Memory B cell (primary cell): ENCODE measurements at regions not wholly inside any gene's neighbourhood (a gene's known extent, or its start where the extent isn't known, plus 50 kb on each side); places are given as distances from the start of the nearest gene placed in this dataset.

Experiments
- ATAC-seq: fragments of 150-1000 bp; cut with Tn5 transposase; 2 replicates; pipeline ENCODE4 v1.10.0; 2021; ENCODE audit warnings: low read depth, mild to moderate bottlenecking, moderate library complexity
- DNase-seq, 2 donors: peaks; one replicate each; pipeline ENCODE4 v3.0.0; 2022; ENCODE audit warnings: low spot score in 2 of 2
- H3K27ac Mint-ChIP-seq: one replicate; pipeline ENCODE4 v1.8.0; 2022; ENCODE audit warnings: mild to moderate bottlenecking, moderate library complexity, mixed read lengths
- H3K27me3 Mint-ChIP-seq: one replicate; pipeline ENCODE4 v1.8.0; 2022; ENCODE audit warnings: mixed read lengths
- H3K36me3 Mint-ChIP-seq: one replicate; pipeline ENCODE4 v1.8.0; 2022; ENCODE audit warnings: mild to moderate bottlenecking, mixed read lengths
- H3K4me1 Mint-ChIP-seq: one replicate; pipeline ENCODE4 v1.8.0; 2022; ENCODE audit warnings: mixed read lengths
- H3K4me3 Mint-ChIP-seq: one replicate; pipeline ENCODE4 v1.8.0; 2022; ENCODE audit warnings: mild to moderate bottlenecking, moderate library complexity, mixed read lengths
- H3K9me3 Mint-ChIP-seq: one replicate; pipeline ENCODE4 v1.8.0; 2022; ENCODE audit warnings: mixed read lengths

DNA sequence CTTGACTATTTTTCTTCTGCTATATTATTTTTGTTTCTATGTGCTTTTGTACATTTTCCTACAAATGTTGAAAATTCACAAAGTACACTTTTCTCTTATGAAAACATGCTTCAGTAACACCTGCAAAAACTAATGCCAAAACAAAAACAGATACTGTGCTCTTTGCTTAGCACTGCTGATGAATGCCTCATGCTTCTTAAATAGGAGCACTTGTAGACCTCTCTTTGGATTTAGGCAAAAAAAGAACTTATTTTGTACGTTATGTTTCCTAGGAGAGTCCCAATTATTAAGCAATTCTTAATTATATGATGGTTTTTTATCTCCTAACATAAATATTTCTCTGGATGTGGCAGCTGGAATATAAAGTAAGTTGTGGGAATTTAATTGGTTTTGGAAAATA is 285.0 kb upstream of the ARSJ start:
- Mint-ChIP-seq H3K27me3 (no peaks in the 10 kb centered on the region), H3K9me3 (no peaks in the 10 kb centered on the region)
- no peak for ATAC-seq

DNA sequence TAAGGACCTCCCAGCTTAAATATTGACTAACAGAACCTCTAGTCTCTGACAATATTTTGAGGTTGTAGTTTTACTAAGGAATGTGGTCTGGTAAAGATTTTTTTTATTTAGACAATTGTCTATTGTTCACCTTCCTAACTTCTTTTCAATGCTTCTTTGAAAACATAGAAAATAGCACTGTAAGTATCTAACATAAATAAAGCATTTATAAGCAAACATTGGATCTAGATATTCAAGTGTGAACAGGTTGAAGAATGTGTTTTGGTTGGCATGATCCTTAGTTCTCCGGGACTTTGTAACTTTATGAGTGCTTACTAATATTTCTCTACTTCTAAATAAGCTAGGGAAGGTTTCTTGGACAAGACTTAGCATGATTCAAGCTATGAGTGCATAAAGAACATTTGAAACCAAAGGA is 285.4 kb upstream of the ARSJ start:
- Mint-ChIP-seq H3K36me3 (no peaks in the 10 kb centered on the region), H3K27ac (no peak overlapping the region), H3K4me1 (no peaks in the 10 kb centered on the region), H3K9me3 (no peaks in the 10 kb centered on the region), H3K4me3 (no peak overlapping the region), H3K27me3 (no peaks in the 10 kb centered on the region)
- ATAC-seq = no peak
- DNase-seq = no peak

More for the DNA sequence above, 285.0 kb upstream of the ARSJ start:
- Mint-ChIP-seq H3K4me3 (no peak overlapping the region), H3K27ac (no peak overlapping the region), H3K4me1 (no peaks in the 10 kb centered on the region), H3K36me3 (no peaks in the 10 kb centered on the region)
- DNase-seq = no peak

DNA sequence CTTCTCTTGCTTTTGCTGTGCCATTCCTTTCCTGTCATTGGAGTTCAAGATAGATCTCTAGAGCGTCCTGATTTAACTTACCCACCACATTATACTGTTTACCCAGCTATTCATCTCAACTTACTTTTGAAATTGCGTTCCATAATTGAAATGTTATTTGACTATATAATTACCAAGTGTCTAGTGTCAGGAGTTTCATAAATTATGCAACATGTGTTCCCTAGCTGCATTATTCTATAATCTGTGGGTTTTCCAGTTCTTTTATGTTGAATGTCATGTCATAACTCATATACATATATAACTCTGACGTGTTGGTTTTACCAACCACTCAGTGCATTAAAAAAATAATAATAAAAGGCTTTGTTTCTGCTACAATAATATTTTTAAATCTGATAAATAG is 285.9 kb upstream of the ARSJ start:
- Mint-ChIP-seq H3K27me3 (no peaks in the 10 kb centered on the region), H3K9me3 (no peaks in the 10 kb centered on the region)

DNA sequence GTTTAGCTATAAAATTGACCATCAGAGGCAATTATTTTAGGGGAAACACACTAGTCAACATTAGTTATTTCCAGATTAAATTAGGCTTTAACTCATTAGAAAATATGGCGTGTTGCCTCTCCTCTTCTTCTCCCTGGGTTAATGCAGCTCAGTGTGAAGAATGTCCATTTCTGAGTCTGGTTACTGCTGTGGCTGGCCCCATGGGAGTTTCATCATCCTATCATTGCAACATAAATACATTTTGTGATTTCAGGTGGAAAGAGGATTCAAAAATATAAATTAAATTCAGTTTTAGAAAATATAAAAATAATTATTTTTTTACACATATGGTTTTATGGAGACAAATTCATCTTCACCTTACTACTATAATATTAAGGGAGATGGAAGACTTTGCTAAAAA is 288.5 kb upstream of the ARSJ start:
- H3K27me3 Mint-ChIP-seq = no peaks in the 10 kb centered on the region
- no peaks in the 10 kb centered on the region for H3K9me3 Mint-ChIP-seq
- peaks cover 3% of the 10 kb centered on the region for H3K4me1 Mint-ChIP-seq
- no peaks in the 10 kb centered on the region for H3K36me3 Mint-ChIP-seq
- DNase-seq (no peak), ATAC-seq (no peak)
- no peak overlapping the region for H3K4me3 Mint-ChIP-seq
- H3K27ac Mint-ChIP-seq = no peak overlapping the region

More for the DNA sequence above, 285.9 kb upstream of the ARSJ start:
- Mint-ChIP-seq H3K27ac (no peak overlapping the region), H3K4me1 (no peaks in the 10 kb centered on the region), H3K4me3 (no peak overlapping the region), H3K36me3 (no peaks in the 10 kb centered on the region)
- ATAC-seq (no peak), DNase-seq (no peak)

DNA sequence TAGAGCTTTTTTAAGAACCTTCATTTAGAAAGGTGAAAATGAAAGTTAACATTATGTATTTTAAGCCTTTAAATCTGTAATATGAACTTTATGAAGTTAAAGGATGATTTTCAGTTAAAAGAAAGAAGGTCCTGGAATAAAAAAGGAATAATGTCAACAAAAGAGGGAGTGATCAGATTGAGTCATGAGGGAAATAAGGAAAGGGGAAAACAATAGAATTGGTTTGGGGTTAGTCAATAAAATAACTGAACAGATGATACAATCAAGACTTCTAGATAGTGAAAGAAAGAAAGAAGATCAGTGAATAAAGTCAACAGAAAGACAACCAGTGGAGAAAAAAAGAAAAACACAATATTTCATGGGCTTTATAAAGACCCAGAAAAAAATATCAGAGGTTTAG is 291.6 kb upstream of the ARSJ start:
- no peak for DNase-seq
- no peaks in the 10 kb centered on the region for H3K36me3 Mint-ChIP-seq
- no peak overlapping the region for H3K27ac Mint-ChIP-seq
- H3K4me3 Mint-ChIP-seq = no peak overlapping the region
- no peak for ATAC-seq
- H3K4me1 Mint-ChIP-seq = peaks cover 3% of the 10 kb centered on the region
- no peaks in the 10 kb centered on the region for H3K9me3 Mint-ChIP-seq
- H3K27me3 Mint-ChIP-seq = no peaks in the 10 kb centered on the region

DNA sequence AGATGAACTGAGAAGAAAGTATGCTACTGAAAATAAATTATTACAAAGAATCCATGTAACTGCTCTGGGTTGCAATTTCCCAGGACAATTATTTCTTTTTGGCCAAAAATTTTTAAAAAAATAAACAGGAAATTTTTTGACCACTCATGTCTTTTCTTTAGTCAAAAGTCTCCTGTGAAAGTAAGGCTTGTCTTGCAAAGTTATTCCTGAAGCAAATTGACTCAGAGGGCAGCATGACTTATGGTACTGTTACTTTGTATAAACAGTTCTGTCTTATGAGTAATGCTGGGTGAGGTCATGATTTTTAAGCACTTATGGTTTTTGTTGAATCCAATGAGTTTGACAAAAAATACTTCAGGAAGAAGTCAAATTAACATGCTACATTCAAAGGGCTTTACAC is 292.8 kb upstream of the ARSJ start:
- ATAC-seq (no peak), DNase-seq (no peak)
- Mint-ChIP-seq H3K36me3 (no peaks in the 10 kb centered on the region), H3K27ac (no peak overlapping the region), H3K9me3 (no peaks in the 10 kb centered on the region), H3K4me3 (no peak overlapping the region), H3K4me1 (peaks cover 3% of the 10 kb centered on the region), H3K27me3 (no peaks in the 10 kb centered on the region)

DNA sequence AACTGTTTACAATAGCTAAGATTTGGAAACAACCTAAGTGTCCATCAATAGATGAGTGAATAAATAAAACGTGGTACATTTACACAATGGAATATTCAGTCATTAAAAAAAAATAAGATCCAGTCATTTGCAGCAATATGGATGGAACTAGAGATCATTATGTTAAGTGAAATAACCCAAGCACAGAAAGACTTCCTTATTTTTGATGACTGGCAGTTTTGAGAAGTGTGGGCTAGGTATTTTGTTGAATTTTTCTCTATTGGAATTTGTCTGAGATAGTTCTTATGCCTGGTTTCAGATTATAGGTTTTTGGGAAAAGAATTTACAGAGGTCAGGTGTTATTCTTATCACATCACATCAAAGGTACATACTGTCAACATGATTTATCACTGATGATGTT is 293.8 kb upstream of the ARSJ start:
- Mint-ChIP-seq H3K27ac (no peak overlapping the region), H3K27me3 (no peaks in the 10 kb centered on the region), H3K9me3 (no peaks in the 10 kb centered on the region), H3K36me3 (no peaks in the 10 kb centered on the region), H3K4me1 (peaks cover 3% of the 10 kb centered on the region), H3K4me3 (no peak overlapping the region)
- ATAC-seq (no peak), DNase-seq (no peak)

DNA sequence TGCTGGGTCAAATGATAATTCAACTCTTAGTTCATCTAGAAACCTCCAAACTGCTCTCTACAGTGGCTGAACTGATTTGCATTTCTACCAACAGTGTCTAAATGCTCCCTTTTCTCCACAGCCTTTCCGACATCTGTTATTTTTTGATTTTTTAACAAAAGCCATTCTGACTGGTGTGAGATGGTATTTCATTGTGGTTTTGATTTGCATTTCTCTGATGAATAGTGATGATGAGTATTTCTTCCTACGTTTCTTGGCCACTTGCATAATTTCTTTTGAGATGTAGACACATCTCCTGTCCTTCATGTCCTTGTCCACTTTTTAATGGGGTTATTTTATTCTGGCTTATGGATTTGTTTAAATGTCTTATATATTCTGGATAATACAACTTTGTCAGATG is 298.2 kb upstream of the ARSJ start:
- Mint-ChIP-seq H3K4me1 (peaks cover 2% of the 10 kb centered on the region), H3K27ac (no peak overlapping the region), H3K9me3 (peaks cover 2% of the 10 kb centered on the region), H3K4me3 (no peak overlapping the region), H3K27me3 (peaks cover 1% of the 10 kb centered on the region), H3K36me3 (no peaks in the 10 kb centered on the region)
- ATAC-seq (no peak), DNase-seq (no peak)

GRCh38 chr4:114279066-114279465 is 299.6 kb upstream of the ARSJ start:
- no peak overlapping the region for H3K4me3 Mint-ChIP-seq
- ATAC-seq (no peak), DNase-seq (no peak)
- no peak overlapping the region for H3K27ac Mint-ChIP-seq
- peaks cover 1% of the 10 kb centered on the region for H3K27me3 Mint-ChIP-seq
- H3K36me3 Mint-ChIP-seq = no peaks in the 10 kb centered on the region
- peaks cover 2% of the 10 kb centered on the region for H3K9me3 Mint-ChIP-seq
- peaks cover 4% of the 10 kb centered on the region for H3K4me1 Mint-ChIP-seq

DNA sequence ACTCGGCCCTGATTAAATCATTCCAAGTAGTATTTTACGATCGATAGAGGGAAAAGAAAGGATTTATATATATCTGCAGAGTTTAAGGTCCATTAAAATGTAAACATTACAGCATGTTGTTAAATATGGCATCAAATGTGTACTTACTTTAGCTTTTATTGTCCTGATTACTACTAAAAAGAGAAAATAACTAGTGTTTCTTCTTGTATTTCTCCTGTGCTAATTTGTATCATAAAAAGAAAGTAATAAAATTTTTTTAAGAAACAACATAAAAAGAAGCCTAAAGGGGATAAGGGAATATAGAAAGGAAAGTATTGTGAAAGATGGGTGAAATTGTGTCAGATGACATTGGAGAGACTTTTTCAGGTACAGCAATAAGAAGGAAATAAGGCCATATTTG is 300.3 kb upstream of the ARSJ start:
- Mint-ChIP-seq H3K36me3 (no peaks in the 10 kb centered on the region), H3K4me3 (no peak overlapping the region), H3K9me3 (peaks cover 2% of the 10 kb centered on the region), H3K27ac (no peak overlapping the region), H3K4me1 (peaks cover 4% of the 10 kb centered on the region), H3K27me3 (peaks cover 1% of the 10 kb centered on the region)
- DNase-seq (no peak), ATAC-seq (no peak)

- H3K9me3 Mint-ChIP-seq = peaks cover 3% of the 10 kb centered on the region
- H3K4me1 Mint-ChIP-seq = peaks cover 4% of the 10 kb centered on the region
- DNase-seq (no peak), ATAC-seq (no peak)
- H3K36me3 Mint-ChIP-seq = no peaks in the 10 kb centered on the region
- H3K27me3 Mint-ChIP-seq = peaks cover 4% of the 10 kb centered on the region
- H3K4me3 Mint-ChIP-seq = no peak overlapping the region
- no peak overlapping the region for H3K27ac Mint-ChIP-seq
Measured at GRCh38 chr4:114280645-114281044, 301.2 kb upstream of the ARSJ start.

DNA sequence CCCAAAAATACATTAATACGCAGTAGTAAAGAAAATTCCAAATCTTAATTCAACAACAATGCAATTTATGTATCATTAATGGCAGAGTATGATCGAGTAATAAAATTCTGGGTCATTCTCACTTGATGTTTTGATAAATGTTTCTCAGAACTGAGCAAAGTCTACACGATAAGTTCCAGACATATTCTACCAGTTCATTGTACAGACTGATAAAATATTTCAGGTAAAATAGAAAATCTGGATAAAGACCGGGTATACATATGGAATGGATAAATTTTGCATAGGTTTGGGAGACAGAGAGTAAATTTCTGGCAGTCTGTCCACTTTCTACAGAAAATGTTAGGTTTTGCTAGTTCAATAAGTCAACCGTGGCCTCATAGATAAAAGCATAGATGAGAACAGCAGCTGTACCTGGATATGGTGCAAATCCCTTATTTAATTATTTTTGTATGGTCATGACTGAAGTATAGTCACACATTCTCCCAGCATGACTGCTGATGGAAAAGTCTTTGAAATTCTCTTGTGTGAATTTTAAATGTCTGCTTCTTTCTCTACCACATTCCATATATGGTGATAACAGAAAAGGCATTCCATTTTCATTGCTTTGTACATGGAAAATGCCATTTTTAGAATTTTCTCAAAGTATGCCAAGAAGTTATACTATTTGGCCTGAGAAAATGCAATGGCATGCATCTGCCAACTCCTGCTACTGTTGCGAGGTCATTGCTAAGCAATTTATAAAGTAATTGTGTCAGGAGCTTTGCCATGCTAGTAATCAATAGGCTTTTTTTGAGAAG is 301.9 kb upstream of the ARSJ start:
- Mint-ChIP-seq H3K27me3 (peaks cover 4% of the 10 kb centered on the region), H3K9me3 (peaks cover 5% of the 10 kb centered on the region), H3K4me1 (peaks cover 4% of the 10 kb centered on the region), H3K4me3 (no peak overlapping the region), H3K36me3 (peaks cover 2% of the 10 kb centered on the region), H3K27ac (no peak overlapping the region)
- no peak for ATAC-seq
- DNase-seq = no peak

DNA sequence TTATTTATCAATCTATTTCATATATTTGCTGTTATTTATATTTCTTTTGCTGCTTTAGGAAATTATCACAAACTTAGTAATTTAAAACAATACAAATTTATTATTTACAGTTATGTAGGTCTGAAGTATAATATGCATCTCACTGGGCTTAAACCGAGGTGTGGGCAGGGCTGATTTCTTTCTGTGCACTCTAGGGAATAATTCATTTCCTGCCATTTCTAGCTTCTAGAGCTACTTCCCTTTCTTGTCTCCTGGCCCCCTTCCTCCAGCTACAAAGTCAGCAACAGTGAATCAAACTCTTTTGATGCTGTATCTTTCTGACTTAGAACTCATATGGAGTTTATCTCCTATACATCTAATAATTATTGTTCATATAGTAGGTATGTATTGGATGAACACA is 303.5 kb upstream of the ARSJ start:
- no peak overlapping the region for H3K4me3 Mint-ChIP-seq
- H3K4me1 Mint-ChIP-seq = peaks cover 4% of the 10 kb centered on the region
- peaks cover 4% of the 10 kb centered on the region for H3K27me3 Mint-ChIP-seq
- peaks cover 5% of the 10 kb centered on the region for H3K9me3 Mint-ChIP-seq
- DNase-seq (peak in 1 of 2 donors; percentile 16), ATAC-seq (peak; percentile 99)
- peaks cover 2% of the 10 kb centered on the region for H3K36me3 Mint-ChIP-seq
- H3K27ac Mint-ChIP-seq = peak overlapping the region; percentile 43

- H3K4me1 Mint-ChIP-seq = peaks cover 4% of the 10 kb centered on the region
- H3K36me3 Mint-ChIP-seq = peaks cover 2% of the 10 kb centered on the region
- H3K27ac Mint-ChIP-seq = no peak overlapping the region
- peaks cover 3% of the 10 kb centered on the region for H3K9me3 Mint-ChIP-seq
- peaks cover 7% of the 10 kb centered on the region for H3K27me3 Mint-ChIP-seq
- ATAC-seq (no peak), DNase-seq (no peak)
- no peak overlapping the region for H3K4me3 Mint-ChIP-seq
Measured at GRCh38 chr4:114284629-114285028, 305.2 kb upstream of the ARSJ start.

GRCh38 chr4:114286262-114286810 is 306.9 kb upstream of the ARSJ start:
- DNase-seq (no peak), ATAC-seq (no peak)
- Mint-ChIP-seq H3K36me3 (peaks cover 2% of the 10 kb centered on the region), H3K4me1 (peaks cover 4% of the 10 kb centered on the region), H3K9me3 (peaks cover 3% of the 10 kb centered on the region), H3K27me3 (peaks cover 7% of the 10 kb centered on the region), H3K27ac (no peak overlapping the region), H3K4me3 (no peak overlapping the region)
